HepG2 (cell line): ENCODE measurements at regions not wholly inside any gene's neighbourhood (a gene's known extent, or its start where the extent isn't known, plus 50 kb on each side); places are given as distances from the start of the nearest gene placed in this dataset.

Experiments
- FOSL1 ChIP-seq: sonication (generic); formaldehyde crosslinking; IDR thresholded peaks from 2 replicates; pipeline ENCODE4 v1.9.0; 2021; ENCODE audit warnings: missing genetic modification reagents, borderline replicate concordance
- GTF2F1 ChIP-seq: fragments of 150-350 bp; IDR thresholded peaks from 2 replicates; pipeline ENCODE4 v1.6.1; 2014; ENCODE audit warnings: low read length
- HMGXB4 ChIP-seq, 2 experiments: sonication (generic) in 1 of 2; formaldehyde crosslinking in 1 of 2; IDR thresholded peaks; 2 replicates each; pipeline versions ENCODE4 v1.4.0 to v1.6.1; 2018 to 2020; ENCODE audit warnings: missing genetic modification reagents in 2 of 2, borderline replicate concordance in 1 of 2, low read depth in 1 of 2, mild to moderate bottlenecking in 1 of 2, missing biosample characterization in 1 of 2
- KLF13 ChIP-seq: sonication (generic); formaldehyde crosslinking; IDR thresholded peaks from 2 replicates; pipeline ENCODE4 v1.4.0; 2020; ENCODE audit warnings: mild to moderate bottlenecking, missing genetic modification reagents
- MYC ChIP-seq: sonication (generic); formaldehyde crosslinking; IDR thresholded peaks from 2 replicates; pipeline ENCODE4 v1.9.0; 2021; ENCODE audit warnings: missing genetic modification reagents, borderline replicate concordance
- NFE2L1 ChIP-seq: sonication (generic); formaldehyde crosslinking; IDR thresholded peaks from 2 replicates; pipeline ENCODE4 v1.4.0; 2020; ENCODE audit warnings: missing genetic modification reagents, mild to moderate bottlenecking, borderline replicate concordance
- NFYB ChIP-seq: sonication (generic); formaldehyde crosslinking; IDR thresholded peaks from 2 replicates; pipeline ENCODE4 v1.4.0; 2020; ENCODE audit warnings: missing genetic modification reagents
- SNAPC4 ChIP-seq: sonication (generic); formaldehyde crosslinking; IDR thresholded peaks from 2 replicates; pipeline ENCODE4 v1.4.0; 2020; ENCODE audit warnings: mild to moderate bottlenecking, missing genetic modification reagents
- TCF12 ChIP-seq, 2 experiments: fragments of 450-650 bp in 1 of 2; sonication (generic) in 1 of 2; formaldehyde crosslinking in 1 of 2; IDR thresholded peaks; 2 replicates each; pipeline versions ENCODE4 v1.6.1 to v1.8.0; 2017 to 2022; ENCODE audit warnings: antibody characterized with exemption in 1 of 2, mild to moderate bottlenecking in 1 of 2, missing genetic modification reagents in 1 of 2, moderate library complexity in 1 of 2
- YY1 ChIP-seq: IDR thresholded peaks from 2 replicates; pipeline ENCODE4 v1.6.1; 2011; ENCODE audit warnings: low read length, low read depth, moderate library complexity, mild to moderate bottlenecking; ENCODE audit not compliant: insufficient read depth, insufficient replicate concordance
- ZNF343 ChIP-seq: sonication (generic); formaldehyde crosslinking; IDR thresholded peaks from 2 replicates; pipeline ENCODE4 v1.4.0; 2020; ENCODE audit warnings: mild to moderate bottlenecking, missing genetic modification reagents

GRCh38 chr6:81384921-81385320 is 367.6 kb downstream of the TENT5A start:
- TF ChIP-seq NFYB (CRISPR knock-in tag) (no peak), TCF12 (IDR thresholded peaks at IDR 0.05) (no peak), TCF12 (CRISPR knock-in tag; IDR thresholded peaks at IDR 0.05) (no peak), GTF2F1 (no peak), YY1 (no peak), SNAPC4 (CRISPR knock-in tag) (no peak), NFE2L1 (CRISPR knock-in tag) (no peak), KLF13 (CRISPR knock-in tag) (no peak), ZNF343 (CRISPR knock-in tag) (no peak), MYC (no peak), FOSL1 (CRISPR knock-in tag) (no peak), HMGXB4 (CRISPR knock-in tag; IDR thresholded peaks at IDR 0.05; ENCODE audit: borderline replicate concordance in 1 of 2, low read depth in 1 of 2) (no peak)
